ENCODE measurements at regions not wholly inside any gene's neighbourhood (a gene's known extent, or its start where the extent isn't known, plus 50 kb on each side); places are given as distances from the start of the nearest gene placed in this dataset.
"Not testable (repeated sequence)": the region's sequence is repeated elsewhere in the genome, so short reads cannot be mapped to it uniquely, and the experiment has no call there.

DNA sequence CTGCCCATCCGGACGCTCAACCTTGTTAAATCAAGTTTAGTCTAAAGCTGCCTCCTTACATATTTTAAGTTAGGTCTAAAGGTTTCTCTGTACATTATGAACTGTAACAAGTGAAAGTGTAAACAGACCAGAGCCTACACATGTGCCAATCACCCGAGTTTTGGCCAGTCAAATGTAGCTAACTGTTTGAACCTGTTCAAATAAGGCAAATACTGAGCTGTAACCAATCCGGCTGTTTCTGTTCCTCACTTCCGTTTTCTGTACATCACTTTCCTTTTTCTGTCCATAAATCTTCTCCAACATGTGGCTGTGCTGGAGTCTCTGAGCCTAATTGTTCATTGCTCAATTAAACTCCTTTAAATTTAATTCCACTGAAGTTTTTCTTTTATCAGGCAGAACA lies 113.3 kb upstream of the SHISA3 start:
- BruUV-seq (replicated peaks), result no TSS peak
- TF ChIP-seq, protein P1, sequence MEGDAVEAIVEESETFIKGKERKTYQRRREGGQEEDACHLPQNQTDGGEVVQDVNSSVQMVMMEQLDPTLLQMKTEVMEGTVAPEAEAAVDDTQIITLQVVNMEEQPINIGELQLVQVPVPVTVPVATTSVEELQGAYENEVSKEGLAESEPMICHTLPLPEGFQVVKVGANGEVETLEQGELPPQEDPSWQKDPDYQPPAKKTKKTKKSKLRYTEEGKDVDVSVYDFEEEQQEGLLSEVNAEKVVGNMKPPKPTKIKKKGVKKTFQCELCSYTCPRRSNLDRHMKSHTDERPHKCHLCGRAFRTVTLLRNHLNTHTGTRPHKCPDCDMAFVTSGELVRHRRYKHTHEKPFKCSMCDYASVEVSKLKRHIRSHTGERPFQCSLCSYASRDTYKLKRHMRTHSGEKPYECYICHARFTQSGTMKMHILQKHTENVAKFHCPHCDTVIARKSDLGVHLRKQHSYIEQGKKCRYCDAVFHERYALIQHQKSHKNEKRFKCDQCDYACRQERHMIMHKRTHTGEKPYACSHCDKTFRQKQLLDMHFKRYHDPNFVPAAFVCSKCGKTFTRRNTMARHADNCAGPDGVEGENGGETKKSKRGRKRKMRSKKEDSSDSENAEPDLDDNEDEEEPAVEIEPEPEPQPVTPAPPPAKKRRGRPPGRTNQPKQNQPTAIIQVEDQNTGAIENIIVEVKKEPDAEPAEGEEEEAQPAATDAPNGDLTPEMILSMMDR (IDR thresholded peaks at IDR 0.05; ENCODE audit: unreplicated experiment), result no peak
- intact Hi-C loops (cut with micrococcal nuclease; ENCODE audit: unreplicated experiment), result loop anchor here (10.0 kb wide), 1 partner anchor 91 kb away; no protein-coding TSS in a partner anchor
- no peaks in the 10 kb centered on the region for H3K36me3 Mint-ChIP-seq (ENCODE audit: insufficient read depth, unreplicated experiment)
- H3K27me3 Mint-ChIP-seq (ENCODE audit: unreplicated experiment), result peaks cover 2% of the 10 kb centered on the region
- DNase-seq, result no peak
- H3K4me1 Mint-ChIP-seq (ENCODE audit: low read depth, unreplicated experiment), result no peaks in the 10 kb centered on the region
- H3K4me3 Mint-ChIP-seq (ENCODE audit: low read depth, unreplicated experiment), result no peak overlapping the region
- CTCF ChIA-PET, result no interaction called here
- H3K27ac Mint-ChIP-seq (ENCODE audit: unreplicated experiment), result no peak overlapping the region
- H3K9me3 Mint-ChIP-seq (ENCODE audit: low read depth, unreplicated experiment), result no peaks in the 10 kb centered on the region

DNA sequence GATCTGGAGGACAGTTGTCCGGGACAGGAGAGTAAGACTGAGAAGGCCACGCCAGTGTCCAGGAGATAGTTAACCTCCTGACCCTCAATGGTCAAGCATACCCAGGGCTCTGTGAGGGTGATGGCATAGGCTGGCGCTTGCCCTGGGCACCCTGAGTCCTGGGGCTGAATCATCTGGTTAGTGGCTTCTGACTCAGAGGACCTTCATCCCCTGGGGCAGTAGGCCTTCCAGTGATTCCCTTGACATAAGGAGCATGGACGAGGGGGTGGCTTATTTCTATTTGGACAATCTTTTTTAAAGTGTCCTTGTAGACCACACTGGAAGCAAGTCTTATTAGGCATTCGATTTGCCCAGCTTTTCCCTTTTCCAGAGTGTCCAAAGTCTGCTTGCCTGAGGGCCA lies 108.4 kb upstream of the SHISA3 start:
- BruUV-seq (replicated peaks); H3K27ac Mint-ChIP-seq (ENCODE audit: unreplicated experiment); H3K9me3 Mint-ChIP-seq (ENCODE audit: low read depth, unreplicated experiment); DNase-seq; H3K4me1 Mint-ChIP-seq (ENCODE audit: low read depth, unreplicated experiment); CTCF ChIA-PET; H3K36me3 Mint-ChIP-seq (ENCODE audit: insufficient read depth, unreplicated experiment); H3K4me3 Mint-ChIP-seq (ENCODE audit: low read depth, unreplicated experiment): not testable (repeated sequence)
- intact Hi-C loops (cut with micrococcal nuclease; ENCODE audit: unreplicated experiment), result loop anchor here (10.0 kb wide), 1 partner anchor 86 kb away; no protein-coding TSS in a partner anchor
- H3K27me3 Mint-ChIP-seq (ENCODE audit: unreplicated experiment), result peaks cover 13% of the 10 kb centered on the region

DNA sequence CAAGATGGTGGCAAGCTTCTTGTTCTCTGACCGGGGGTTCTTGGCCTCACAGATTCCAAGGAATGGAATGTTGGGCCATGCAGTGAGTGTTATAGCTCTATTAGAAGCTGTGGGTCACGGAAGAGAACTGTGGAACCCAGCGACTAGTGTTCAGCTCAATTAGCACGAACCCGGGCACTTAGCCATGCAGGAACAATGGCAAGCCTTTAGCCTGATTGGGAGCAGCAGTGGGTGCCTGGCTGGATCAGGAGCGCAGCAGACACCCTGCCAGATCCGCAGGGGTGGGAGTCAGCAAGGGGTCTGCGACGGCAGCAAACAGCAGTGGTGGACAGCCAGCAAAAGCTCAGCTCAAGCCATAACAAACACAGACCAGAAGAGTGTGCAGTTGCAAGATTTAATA lies 105.1 kb upstream of the SHISA3 start:
- DNase-seq; BruUV-seq (replicated peaks); H3K9me3 Mint-ChIP-seq (ENCODE audit: low read depth, unreplicated experiment); H3K4me3 Mint-ChIP-seq (ENCODE audit: low read depth, unreplicated experiment); H3K27ac Mint-ChIP-seq (ENCODE audit: unreplicated experiment); H3K36me3 Mint-ChIP-seq (ENCODE audit: insufficient read depth, unreplicated experiment); CTCF ChIA-PET; intact Hi-C loops (cut with micrococcal nuclease; ENCODE audit: unreplicated experiment); H3K4me1 Mint-ChIP-seq (ENCODE audit: low read depth, unreplicated experiment): not testable (repeated sequence)
- H3K27me3 Mint-ChIP-seq (ENCODE audit: unreplicated experiment), result peaks cover 24% of the 10 kb centered on the region

DNA sequence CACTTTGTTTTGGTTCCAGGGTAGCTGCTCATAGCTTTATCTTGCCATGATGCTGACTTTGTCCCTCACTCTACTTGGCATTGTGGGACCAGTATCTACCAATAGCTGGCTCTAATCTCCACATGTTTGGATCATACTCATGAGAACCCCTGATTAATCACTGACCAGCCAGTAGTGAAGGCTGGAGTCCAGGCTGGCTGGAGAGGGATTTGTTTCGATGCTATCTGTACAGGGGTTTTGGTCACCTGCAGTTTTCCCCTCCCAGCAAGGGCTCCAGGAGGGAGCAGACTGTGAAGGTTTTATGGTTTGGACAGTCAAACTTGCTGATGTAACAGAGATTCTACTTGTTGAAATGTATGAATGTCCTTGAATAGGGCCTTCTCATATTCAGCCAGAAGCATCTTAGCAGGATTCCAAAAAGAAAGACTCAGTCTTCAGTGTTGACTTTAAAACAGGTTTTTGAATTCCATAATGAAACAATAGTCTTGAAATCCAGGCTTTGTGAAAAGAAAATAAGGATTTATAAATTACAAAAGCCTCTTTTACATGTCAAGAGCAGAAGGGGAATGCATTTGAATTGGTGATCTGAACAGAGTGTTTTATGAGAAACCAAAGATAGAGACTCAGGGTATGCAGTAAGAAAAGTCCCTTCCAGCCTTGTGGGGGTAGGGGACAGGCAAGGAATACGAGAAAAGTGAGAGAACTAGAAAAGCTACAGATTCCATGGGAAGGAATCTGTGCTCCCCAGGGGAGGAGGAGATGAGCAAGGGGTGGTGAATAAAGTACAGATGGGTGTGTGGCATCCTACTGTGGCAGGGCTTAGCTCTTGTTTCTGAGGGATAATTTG lies 103.1 kb upstream of the SHISA3 start:
- Mint-ChIP-seq H3K9me3 (ENCODE audit: low read depth, unreplicated experiment) (no peaks in the 10 kb centered on the region), H3K27ac (ENCODE audit: unreplicated experiment) (no peak overlapping the region), H3K4me3 (ENCODE audit: low read depth, unreplicated experiment) (no peak overlapping the region), H3K4me1 (ENCODE audit: low read depth, unreplicated experiment) (no peaks in the 10 kb centered on the region), H3K27me3 (ENCODE audit: unreplicated experiment) (peaks cover 21% of the 10 kb centered on the region), H3K36me3 (ENCODE audit: insufficient read depth, unreplicated experiment) (no peaks in the 10 kb centered on the region)
- CTCF ChIA-PET, result no interaction called here
- intact Hi-C loops (cut with micrococcal nuclease; ENCODE audit: unreplicated experiment), result no loop called here
- DNase-seq, result no peak
- BruUV-seq (replicated peaks), result no TSS peak
- TF ChIP-seq, protein P1 (IDR thresholded peaks at IDR 0.05; ENCODE audit: unreplicated experiment), result no peak

DNA sequence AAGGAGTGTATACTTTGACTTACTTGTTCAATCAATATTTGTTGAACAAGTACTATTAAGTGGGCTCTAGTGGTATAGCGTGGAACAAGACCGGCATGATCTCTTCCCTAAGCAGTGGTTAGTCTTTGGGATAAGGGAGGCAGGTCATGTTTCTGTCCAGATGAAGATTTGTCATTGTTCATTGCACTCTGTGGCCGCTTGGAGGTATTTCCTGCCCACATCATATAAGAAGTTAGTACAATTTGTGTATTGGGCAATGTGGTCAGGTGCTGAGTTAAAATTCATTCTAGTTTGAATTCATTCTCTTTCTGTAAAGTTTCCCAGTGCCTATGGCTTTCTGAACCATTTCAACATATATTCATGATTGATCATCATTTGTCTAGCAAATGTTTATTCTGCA lies 101.1 kb upstream of the SHISA3 start:
- H3K27ac Mint-ChIP-seq (ENCODE audit: unreplicated experiment), result no peak overlapping the region
- H3K36me3 Mint-ChIP-seq (ENCODE audit: insufficient read depth, unreplicated experiment), result no peaks in the 10 kb centered on the region
- CTCF ChIA-PET, result no interaction called here
- H3K4me3 Mint-ChIP-seq (ENCODE audit: low read depth, unreplicated experiment), result no peak overlapping the region
- no TSS peak for BruUV-seq (replicated peaks)
- H3K4me1 Mint-ChIP-seq (ENCODE audit: low read depth, unreplicated experiment), result no peaks in the 10 kb centered on the region
- intact Hi-C loops (cut with micrococcal nuclease; ENCODE audit: unreplicated experiment), result no loop called here
- no peak for DNase-seq
- TF ChIP-seq, protein P1 (IDR thresholded peaks at IDR 0.05; ENCODE audit: unreplicated experiment), result no peak
- H3K9me3 Mint-ChIP-seq (ENCODE audit: low read depth, unreplicated experiment), result no peaks in the 10 kb centered on the region
- peaks cover 25% of the 10 kb centered on the region for H3K27me3 Mint-ChIP-seq (ENCODE audit: unreplicated experiment)
